NCI-H1436 (cell line): ENCODE measurements at regions not wholly inside any gene's neighbourhood (a gene's known extent, or its start where the extent isn't known, plus 50 kb on each side); places are given as distances from the start of the nearest gene placed in this dataset.

Experiments used
- DNase-seq: peaks from one replicate; lab custom pipeline; 2025; lab: John Stamatoyannopoulos, UW

DNA sequence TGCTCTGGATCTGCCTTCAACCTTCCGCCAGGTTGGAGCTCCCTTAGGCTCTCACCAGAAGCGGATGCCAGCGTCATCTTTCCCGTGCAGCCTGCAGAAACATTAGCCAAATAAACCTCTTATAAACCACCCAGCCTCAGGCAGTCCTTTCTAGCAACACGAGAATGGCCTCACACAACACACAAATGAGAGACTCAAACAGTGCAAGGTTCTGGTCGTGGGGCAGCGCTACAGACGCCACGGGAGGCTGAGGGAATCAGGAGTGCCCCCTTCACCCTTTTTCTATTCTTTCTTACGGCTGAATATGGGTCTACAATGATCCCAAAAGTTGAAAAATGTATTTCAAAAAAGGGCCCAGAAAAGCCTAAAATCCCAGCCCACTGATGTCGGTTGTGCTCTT, 96.4 kb downstream of the FOXL3 start:
- no peak for DNase-seq

DNA sequence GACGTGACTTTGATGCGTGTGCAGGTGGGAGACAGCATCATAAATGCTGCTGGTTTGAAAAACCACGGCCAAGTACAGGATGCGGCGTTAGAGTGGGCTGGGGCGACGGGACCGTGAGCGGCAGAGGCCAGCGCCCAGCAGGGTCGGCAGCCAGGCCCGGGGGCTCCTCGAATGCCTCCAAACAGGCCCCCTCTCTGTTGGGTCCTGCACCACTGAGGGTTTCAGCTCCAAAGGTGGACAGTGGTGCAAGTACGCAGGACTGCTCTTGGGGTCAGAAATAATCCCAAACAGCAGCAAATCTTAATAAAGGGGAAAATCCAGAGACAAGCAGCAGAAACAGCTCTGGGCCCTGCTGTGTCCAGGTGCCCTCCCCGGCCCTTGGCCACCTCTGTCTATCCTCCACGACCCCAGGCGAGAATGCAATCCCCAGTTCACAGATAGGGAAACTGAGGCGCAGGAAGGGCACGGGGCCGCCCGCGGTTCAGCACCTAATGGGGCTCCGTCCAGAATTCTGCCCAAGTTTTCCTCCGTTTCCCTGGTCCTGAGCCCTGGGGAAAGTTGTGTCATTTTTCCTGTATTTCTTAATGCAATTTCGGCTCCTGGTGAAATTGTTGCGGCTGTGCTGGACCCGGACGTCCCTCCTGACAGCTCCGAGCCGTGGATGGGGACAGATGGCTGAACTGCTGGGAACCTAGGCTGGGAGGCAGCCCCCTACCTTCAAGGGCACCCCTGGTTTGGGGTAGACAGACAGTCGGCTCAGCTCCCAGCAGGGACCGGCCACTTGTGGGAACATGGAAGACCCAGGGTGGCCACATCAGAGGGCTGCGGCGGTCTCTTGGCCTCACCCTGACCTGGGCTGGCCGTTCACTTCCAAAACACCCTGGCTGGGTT, 97.4 kb downstream of the FOXL3 start:
- DNase-seq, result no peak

DNA sequence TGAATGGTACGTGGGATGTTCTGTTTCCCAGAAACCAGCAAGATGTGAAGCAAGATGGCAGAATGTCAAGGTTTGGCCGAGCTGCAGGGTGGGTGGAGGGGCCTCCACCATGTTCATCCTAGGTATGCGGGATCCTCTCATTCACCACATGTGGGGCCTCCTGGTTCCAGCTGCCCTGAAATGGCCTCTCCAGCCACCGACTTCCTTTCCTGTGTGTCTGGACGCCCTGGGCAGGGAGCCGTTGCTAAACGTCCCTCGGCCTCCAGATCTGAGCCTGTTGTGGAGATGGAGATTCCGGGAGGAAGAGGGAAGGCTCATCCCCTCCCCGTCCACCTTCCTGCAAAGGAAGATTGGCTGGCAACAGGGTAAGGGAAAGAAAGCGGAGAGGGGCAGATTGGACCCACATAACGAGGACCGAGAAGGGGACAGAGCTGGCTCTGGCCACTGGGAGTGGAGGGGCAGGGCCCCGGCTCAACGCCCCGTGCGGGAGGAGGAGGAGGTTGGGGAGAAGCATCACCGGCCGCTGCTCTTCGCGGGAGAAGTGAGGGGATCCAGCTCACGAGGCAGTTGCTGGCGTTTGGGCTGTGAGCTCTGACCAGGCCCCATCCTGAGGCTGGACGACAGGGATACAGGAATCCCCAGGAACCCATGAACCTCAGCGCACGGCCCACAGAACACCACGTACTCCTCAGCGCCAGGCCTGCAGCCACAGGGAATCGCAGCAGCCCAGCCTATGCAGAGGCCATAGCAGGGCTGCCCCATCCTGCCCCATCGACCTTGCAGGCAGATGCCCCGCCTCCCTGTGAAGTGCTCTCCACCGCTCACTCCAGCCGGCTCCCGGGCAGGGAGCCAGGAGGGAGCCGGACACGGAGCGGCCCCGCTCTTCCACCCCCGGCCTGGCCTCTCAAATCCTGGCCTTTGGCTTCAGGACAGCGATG, 98.3 kb downstream of the FOXL3 start:
- DNase-seq, result no peak

DNA sequence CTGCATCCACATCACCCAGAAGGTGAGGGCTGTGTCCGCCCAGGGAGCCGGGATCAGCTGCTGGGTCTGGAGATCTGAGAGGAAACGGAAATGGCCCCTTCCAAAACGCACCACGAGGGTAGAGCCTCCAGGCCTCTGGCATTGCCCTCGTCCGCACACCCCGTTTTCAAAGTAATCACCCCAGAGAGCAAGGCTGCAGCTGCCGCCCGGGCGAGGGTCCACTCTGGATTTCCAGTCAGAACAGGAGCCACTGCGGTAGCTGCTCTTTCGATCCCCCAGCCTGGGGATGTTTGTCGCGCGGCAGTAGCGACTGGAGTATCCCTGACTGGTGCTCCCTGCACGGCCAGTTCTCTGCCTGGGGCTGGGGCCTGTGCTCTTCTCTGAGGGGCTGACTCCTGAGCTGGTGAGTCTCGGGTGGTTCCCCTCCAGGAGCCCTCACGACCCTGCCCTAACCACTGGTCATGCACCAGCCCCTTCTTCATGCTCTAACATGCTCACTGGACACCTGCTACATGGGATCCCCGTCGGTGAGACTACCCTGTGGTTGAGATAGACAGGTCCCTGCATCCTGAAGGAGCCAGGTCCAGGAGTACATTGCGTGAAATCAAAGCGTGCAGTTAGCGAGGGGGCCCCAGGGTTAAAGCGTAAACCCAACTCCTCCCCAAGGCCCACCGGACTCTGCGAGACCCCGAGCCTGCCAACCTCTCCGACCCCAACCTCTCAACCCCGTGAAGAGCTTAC, 99.2 kb downstream of the FOXL3 start:
- DNase-seq, result no peak

DNA sequence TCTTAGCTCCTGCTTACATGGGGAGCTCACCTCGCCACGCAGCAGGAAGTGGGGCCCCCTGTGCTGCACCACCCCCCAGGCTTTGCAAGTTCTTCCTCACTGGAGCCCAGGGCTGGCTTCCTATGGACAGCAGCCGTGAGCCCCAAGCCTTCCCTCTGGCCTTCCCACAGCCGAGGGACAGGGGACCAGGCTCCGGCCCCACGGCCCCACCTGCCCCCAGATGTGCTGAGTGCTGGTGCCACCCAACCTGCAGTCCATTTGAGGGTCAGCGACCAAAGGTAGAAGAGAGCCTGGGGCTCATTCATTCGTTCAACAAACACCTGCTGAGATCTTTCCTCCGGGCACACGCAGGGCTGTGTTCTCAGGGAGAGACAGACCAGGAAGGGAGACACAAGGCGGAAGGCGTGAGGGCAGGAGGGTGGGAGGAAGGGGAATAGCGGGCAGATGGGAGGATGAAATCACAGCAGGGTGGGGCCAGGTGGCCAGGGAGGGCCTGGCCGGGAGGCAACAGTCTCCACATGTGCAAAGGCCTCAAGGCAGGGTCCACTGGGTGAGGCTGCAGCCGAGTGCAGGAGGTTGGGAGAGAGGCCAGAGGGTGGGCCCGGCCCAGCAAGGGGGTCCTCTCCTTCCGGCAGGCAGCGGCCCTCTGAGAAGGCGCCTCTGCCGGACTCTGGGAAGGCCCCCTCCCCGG, 100.1 kb downstream of the FOXL3 start:
- DNase-seq, result no peak

DNA sequence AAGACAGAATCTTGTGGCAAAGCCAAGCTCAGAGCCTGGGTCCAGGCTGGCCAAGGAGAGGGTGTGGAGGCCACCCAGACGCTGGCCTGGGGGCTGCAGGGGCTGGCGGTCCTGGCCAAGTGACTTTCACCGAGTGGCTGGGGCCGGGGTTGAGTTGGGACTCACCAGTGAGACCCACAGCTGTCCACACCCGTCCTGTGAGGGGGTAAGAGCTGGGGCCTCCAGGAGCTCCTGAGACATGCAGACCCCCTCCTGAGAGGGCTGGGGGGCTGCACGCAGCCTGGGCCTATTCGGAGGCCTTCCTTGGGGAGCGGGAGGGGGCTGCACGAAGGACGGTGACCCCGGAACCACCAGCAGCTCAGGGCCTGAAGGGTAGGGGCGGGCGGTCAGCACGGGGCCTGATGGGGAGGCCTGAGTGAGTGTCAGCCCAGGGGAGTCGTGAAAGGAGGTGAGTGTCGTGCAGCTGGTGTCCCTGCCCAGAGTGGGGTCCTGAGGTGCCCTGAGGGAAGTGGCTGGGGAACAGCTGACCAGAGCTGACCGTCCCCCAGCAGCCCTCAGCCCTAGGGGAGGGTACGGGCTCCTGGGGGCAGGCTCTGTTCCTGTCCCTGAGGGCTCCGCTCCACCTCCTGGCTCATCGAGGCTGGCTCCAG, 100.9 kb downstream of the FOXL3 start:
- DNase-seq, result no peak

DNA sequence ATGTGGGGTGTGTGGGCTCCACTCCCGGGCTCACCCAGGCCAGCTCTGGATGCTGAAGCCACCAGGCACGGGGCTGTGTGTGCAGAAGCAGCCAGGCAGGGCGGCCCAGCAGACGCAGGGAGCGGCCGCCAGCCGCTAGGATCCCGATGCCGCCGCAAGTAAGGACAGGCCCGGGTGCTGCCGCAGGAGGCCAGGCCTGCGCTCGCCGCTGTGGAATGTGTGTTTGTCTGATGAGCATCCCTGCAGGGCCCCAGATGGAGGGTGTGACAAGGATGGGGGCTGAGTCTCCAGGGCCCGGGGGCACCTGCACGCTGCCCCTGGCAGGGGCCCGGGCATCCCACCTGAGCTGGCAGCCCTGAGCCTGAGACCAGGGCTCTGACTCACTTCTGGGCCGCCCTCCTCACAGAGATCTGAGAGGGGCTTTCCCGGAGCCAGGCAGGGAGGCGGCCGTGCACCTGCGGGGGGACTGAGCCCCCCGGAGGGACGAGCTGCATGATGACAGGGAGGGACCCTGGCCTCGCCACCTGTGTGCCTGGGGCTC, 101.5 kb downstream of the FOXL3 start:
- DNase-seq, result no peak

DNA sequence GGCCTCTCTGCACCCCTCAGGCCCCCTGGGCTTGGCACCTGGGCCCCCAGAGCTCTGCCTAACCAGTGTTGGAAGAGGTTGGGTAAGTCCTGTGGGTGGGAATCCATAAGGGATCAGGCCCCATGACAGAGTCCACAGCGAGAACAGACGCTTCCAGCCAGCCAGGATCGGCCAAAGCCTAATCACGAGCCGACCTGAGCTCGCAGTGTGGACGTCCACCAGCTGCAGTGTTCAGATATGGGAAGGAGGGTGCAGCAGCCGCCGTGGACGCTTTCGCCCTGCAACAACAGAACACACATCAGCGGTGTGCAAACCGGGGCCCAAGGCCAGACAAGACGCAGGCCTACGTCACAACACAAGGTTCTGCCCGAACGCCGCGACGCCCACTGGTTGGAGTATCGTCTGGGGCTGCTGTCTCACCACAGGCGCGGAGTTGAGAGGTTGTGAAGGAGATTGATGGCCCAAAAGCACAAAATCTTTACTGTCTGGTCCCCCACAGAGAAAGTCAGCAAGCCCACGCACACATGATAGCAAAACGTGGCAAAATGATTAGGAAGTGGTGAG, 102.1 kb downstream of the FOXL3 start:
- DNase-seq, result no peak

DNA sequence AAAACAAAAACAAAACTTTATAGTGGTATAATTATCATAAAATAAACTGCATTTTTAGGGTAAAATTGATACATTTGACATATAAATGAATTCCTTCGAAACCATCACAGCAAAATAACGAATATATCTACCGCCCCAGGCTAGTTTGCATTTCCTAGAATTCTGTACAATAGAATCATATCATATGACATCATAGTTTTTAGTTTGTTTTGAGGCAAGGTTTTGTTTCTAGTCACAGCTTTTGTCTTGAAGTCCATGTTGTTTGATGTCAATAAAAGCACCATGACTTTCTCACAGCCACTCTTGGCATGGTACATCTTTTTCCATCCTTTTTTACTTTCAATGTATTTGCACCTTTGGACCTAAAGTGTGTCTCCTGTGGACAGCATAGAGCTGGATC, 102.9 kb downstream of the FOXL3 start:
- no peak for DNase-seq

DNA sequence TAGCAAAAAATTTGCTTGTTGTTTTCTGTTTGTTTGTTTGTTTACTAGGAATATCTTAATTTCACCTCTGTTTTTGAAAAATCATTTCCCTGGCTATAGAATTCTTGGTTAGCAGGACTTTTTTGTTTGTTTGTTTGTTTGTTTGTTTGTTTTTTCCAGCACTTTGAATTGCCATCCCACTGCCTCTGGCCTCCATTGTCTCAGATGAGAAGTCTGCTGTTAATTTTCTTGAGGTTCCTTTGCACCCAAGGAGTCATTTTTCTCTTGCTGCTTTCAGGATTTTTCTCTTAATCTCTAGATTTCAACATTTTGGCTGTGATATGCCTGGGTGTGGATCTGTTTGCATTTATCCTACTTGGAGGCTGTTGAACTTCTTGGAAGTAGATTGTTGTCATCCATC, 105.7 kb downstream of the FOXL3 start:
- no peak for DNase-seq

DNA sequence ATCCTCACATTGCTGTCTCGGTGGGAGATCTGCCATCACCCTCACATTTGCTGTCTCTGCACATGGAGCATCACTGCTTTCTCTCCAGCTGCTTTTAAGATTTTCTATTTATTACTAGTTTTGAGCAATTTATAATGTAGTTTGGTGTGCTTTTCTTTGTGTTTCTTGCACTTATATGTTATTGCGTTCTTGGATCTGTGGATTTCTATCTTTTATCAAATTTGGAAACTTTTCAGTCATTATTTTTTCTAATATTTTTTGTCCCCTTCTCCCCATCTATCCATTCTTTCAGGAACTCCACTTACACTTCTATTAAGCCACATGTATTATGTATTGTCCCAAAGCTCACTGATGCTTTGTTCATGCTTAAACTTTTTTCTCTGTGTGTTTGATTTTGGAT, 108.9 kb downstream of the FOXL3 start:
- no peak for DNase-seq

DNA sequence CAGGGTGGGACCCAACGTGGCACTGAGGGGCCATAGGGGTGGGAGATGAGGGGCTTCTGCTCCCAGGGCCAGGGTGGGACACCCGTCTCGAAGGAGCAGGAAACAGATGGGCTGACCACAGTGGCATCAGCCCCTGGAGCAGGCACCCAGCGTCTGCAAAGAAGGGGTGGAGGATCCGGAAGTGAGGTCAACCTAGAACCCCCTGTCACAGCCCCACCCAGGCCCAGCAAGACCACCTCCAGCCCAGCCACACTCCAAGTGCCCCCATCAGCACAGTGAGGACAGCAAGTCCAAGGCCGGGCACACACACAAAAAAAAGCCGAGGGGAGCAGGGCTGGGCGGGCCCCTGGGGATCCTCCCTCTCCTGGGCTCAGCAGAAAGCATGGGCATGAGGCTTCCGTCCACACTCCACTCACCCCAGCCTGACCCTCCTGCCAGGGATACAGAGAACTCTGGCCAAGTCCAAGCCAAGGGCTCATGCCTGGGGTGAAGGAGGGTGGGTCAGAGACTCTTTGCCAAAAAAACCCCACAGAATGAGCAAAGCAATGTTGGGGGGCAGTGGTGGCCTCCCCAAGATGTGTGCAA, 111.0 kb downstream of the FOXL3 start:
- no peak for DNase-seq

DNA sequence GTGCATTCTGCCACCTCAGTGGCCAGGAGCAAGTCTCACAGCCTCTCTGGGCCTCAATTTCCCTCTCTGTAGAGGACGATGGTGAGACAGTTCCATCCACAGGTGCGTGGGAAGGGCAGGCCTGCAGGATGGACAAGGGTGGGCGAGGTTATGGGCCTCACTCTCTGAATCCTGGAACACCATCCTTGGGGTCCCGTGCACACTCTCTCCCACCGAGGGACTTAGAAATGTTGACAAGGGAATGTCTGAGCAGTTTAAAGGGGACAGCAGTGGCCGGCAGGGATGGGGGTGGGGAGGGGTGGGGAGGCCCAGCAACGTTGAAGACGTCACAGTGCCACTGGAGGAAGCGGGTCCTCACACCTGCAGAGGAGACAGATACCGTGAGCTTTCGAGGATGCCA, 111.5 kb downstream of the FOXL3 start:
- no peak for DNase-seq

DNA sequence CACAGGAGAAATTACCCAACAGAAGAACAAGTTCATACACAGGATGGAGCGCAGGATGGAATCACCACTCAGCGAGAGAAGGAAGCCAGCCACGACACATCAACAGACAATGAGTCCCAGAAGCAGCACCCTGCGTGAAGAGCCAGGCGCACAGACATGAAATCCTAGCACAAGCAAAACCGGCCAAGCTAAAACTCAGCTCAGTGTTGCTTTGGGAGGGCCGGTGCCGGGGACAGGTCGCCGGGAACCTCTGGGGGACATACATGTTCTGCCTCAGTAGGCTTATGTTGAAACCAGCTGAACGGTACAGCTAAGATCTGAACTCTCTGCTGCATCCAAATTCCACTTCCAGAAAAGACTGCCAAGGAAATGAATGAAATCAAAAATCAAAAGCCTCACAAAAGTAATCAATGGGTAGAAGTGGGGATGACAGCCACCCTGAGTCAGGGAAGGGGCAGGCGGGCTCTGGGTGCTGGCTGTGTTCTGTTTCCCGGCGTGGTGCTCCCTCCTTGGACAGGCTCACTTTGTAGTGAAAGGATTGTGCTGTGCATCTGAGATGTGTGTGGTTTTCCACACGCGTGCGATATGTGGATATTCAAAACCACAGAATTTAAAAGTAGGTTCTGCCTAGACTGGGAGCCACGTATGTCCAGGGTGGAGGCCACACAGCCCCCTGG, 114.7 kb downstream of the PDGFA start:
- no peak for DNase-seq

DNA sequence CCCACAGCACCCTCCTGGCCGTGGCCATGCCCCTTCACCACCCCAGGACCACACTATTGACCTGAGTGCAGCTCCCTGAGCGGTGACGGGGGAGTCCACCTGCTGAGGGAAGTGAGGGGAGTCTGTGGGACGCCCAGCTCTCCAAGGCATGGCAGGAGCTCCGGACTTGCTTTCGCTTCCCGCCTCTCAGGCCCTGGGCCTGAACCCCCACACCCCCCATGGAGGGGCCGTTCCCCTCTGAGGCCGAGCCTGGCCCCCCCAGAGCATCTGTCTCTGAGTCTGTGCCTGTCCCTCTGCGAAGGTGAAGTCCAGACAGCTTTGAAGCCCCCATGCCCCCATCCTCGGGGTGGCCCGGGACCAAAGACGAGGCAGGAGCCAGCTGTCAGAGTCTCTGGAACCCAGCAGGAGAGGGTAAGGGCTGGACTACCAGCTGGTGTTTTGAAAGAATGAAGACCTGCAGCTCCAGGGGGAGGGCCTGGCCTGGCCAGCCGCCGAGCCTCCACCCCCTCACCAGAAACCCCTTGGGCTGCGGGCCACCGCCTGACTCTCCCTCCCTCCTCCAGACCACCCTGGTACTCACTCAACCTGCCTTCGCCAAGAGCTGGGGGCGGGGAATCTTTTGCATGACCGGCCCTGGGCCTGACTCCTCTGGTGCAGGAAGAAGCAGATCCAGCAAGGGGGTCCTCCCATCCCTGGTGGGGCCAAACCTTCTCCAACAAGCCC, 114.0 kb downstream of the PDGFA start:
- no peak for DNase-seq

DNA sequence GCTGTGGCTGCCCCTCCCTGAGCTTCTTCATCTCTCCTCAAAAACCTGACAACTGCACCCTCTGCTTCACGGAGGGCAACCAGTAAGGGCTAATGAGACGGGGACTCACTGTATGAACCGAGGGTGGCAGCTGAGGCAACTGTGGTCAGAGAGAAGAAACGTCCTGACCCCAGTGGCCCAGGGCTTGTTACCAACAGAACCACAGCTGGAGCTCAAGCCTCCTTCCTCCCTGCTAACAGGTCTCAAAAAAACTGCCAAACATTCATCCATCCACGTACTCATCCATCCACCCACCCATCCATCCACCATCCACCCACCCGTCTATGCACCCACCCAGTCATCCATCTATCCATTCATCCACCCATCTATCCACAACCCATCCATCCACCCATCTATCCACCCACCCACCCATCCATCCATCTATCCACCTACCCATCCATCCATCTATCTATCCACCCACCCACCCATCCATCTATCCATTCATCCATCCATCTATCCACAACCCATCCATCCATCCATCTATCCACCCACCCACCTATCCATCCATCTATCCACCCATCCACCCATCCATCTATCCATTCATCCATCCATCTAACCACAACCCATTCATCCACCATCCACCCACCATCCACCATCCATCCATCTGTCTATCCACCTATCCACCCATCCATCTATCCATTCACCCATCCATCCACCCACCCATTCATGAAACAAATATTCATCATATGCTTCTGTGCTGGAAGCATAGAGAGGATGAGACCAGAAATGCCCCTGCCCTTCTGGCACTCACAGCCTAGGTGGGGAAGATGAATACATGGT, 111.7 kb downstream of the PDGFA start:
- no peak for DNase-seq

DNA sequence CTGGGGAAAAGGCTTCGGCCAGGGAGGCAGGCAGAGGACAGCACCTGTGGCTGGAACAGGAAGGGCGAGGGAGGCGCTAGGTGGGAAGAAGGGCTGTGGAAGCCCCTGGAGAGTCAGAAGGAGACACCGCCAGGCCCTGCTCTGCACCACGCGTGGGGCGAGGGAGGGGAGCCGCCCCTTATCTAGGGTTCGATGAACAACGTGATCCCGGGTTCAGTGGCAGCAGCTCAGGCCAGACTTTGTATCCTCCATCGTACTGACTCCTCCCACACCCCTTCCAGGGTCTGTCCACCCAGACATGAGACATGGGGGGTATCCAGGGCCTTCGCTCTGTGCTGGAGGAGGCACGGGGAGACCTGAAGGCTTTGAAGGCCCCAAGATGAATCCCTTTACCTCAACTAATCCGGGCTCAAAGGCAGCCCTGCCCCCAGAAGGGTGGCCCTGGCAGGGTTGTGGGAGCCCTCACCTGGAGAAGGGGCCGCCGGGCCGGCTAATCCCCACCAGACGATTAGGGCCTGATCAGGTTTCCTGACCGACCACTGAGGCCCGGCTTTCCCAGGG, 110.8 kb downstream of the PDGFA start:
- no peak for DNase-seq
